ENCODE measurements at regions not wholly inside any gene's neighbourhood (a gene's known extent, or its start where the extent isn't known, plus 50 kb on each side); places are given as distances from the start of the nearest gene placed in this dataset.
"Not testable (repeated sequence)": the region's sequence is repeated elsewhere in the genome, so short reads cannot be mapped to it uniquely, and the experiment has no call there.

- TF ChIP-seq GABPA (IDR thresholded peaks at IDR 0.05 in 1 of 2, conservative IDR thresholded peaks at IDR 0.05 in 1 of 2) (no peak), HNF4G (IDR thresholded peaks at IDR 0.05) (no peak), TAF1 (conservative IDR thresholded peaks at IDR 0.05) (no peak), REST (IDR thresholded peaks at IDR 0.05) (no peak), FOXA2 (IDR thresholded peaks at IDR 0.05) (no peak), RAD21 (IDR thresholded peaks at IDR 0.05) (no peak), ZBTB33 (IDR thresholded peaks at IDR 0.05) (no peak), JUND (IDR thresholded peaks at IDR 0.05) (no peak), CTCF (IDR thresholded peaks at IDR 0.05; ENCODE audit: low read depth, low read length, missing input control) (no peak)
- no peak for DNase-seq (ENCODE audit: low spot score)
- H3K27ac ChIP-seq (ENCODE audit: low read depth in 1 of 2, low read length in 2 of 2) = no peak overlapping the region
- 87% methylated on average over 4 of the region's 4 CpGs for WGBS
- H3K36me3 ChIP-seq (ENCODE audit: control insufficient read depth in 4 of 4, insufficient read depth in 3 of 4, low read depth in 1 of 4, low read length in 3 of 4) = no peaks in the 10 kb centered on the region
- no peak overlapping the region for H3K4me3 ChIP-seq (ENCODE audit: low read depth in 1 of 3, low read length in 3 of 3)
- peaks cover 0 to 10% (median 0%) of the 10 kb centered on the region in 4 donors for H3K27me3 ChIP-seq (ENCODE audit: control insufficient read depth in 4 of 4, insufficient read depth in 4 of 4, low read length in 3 of 4)
- H3K9ac ChIP-seq (ENCODE audit: low read depth in 1 of 2, low read length in 2 of 2) = no peak overlapping the region
- H3K9me3 ChIP-seq (ENCODE audit: control insufficient read depth in 4 of 4, low read length in 3 of 4) = peaks cover 0 to 1% (median 0%) of the 10 kb centered on the region in 4 donors
- H3K4me1 ChIP-seq (ENCODE audit: control insufficient read depth in 4 of 4, insufficient read depth in 4 of 4, low read length in 3 of 4) = no peaks in the 10 kb centered on the region
Observed at GRCh38 chr17:77622647-77623046, 335.9 kb upstream of the TNRC6C start.

- not testable (repeated sequence) for H3K9me3 ChIP-seq (ENCODE audit: control insufficient read depth in 4 of 4, low read length in 3 of 4); H3K36me3 ChIP-seq (ENCODE audit: control insufficient read depth in 4 of 4, insufficient read depth in 3 of 4, low read depth in 1 of 4, low read length in 3 of 4); DNase-seq (ENCODE audit: low spot score); H3K4me1 ChIP-seq (ENCODE audit: control insufficient read depth in 4 of 4, insufficient read depth in 4 of 4, low read length in 3 of 4); H3K9ac ChIP-seq (ENCODE audit: low read depth in 1 of 2, low read length in 2 of 2); H3K27ac ChIP-seq (ENCODE audit: low read depth in 1 of 2, low read length in 2 of 2); H3K4me3 ChIP-seq (ENCODE audit: low read depth in 1 of 3, low read length in 3 of 3)
- H3K27me3 ChIP-seq (ENCODE audit: control insufficient read depth in 4 of 4, insufficient read depth in 4 of 4, low read length in 3 of 4) = peaks cover 0 to 10% (median 0%) of the 10 kb centered on the region in 4 donors
- WGBS = 91% methylated on average over 10 of the region's 10 CpGs
Observed at GRCh38 chr17:77623321-77623720, 335.2 kb upstream of the TNRC6C start.

GRCh38 chr17:77628035-77628434 lies 330.5 kb upstream of the TNRC6C start:
- no peaks in the 10 kb centered on the region for H3K4me1 ChIP-seq (ENCODE audit: control insufficient read depth in 4 of 4, insufficient read depth in 4 of 4, low read length in 3 of 4)
- no peak overlapping the region for H3K4me3 ChIP-seq (ENCODE audit: low read depth in 1 of 3, low read length in 3 of 3)
- no peak for DNase-seq (ENCODE audit: low spot score)
- WGBS = 68% methylated on average over 2 of the region's 2 CpGs
- no peak overlapping the region for H3K27ac ChIP-seq (ENCODE audit: low read depth in 1 of 2, low read length in 2 of 2)
- H3K9ac ChIP-seq (ENCODE audit: low read depth in 1 of 2, low read length in 2 of 2) = no peak overlapping the region
- no peaks in the 10 kb centered on the region for H3K36me3 ChIP-seq (ENCODE audit: control insufficient read depth in 4 of 4, insufficient read depth in 3 of 4, low read depth in 1 of 4, low read length in 3 of 4)
- peaks cover 0 to 4% (median 0%) of the 10 kb centered on the region in 4 donors for H3K9me3 ChIP-seq (ENCODE audit: control insufficient read depth in 4 of 4, low read length in 3 of 4)
- H3K27me3 ChIP-seq (ENCODE audit: control insufficient read depth in 4 of 4, insufficient read depth in 4 of 4, low read length in 3 of 4) = peaks cover 0 to 8% (median 0%) of the 10 kb centered on the region in 4 donors
- no peak for TF ChIP-seq RAD21 (IDR thresholded peaks at IDR 0.05)
- no peak for TF ChIP-seq CTCF (IDR thresholded peaks at IDR 0.05; ENCODE audit: low read depth, low read length, missing input control)
- TF ChIP-seq TAF1 (conservative IDR thresholded peaks at IDR 0.05) = no peak
- no peak for TF ChIP-seq ZBTB33 (IDR thresholded peaks at IDR 0.05)
- TF ChIP-seq FOXA2 (IDR thresholded peaks at IDR 0.05) = no peak
- no peak for TF ChIP-seq GABPA (IDR thresholded peaks at IDR 0.05 in 1 of 2, conservative IDR thresholded peaks at IDR 0.05 in 1 of 2)
- no peak for TF ChIP-seq FOXA1 (IDR thresholded peaks at IDR 0.05)
- no peak for TF ChIP-seq JUND (IDR thresholded peaks at IDR 0.05)
- no peak for TF ChIP-seq HNF4A (conservative IDR thresholded peaks at IDR 0.05)
- no peak for TF ChIP-seq EGR1 (IDR thresholded peaks at IDR 0.05; ENCODE audit: low read depth in 2 of 2)
- no peak for TF ChIP-seq SP1 (IDR thresholded peaks at IDR 0.05)
- TF ChIP-seq HNF4G (IDR thresholded peaks at IDR 0.05) = no peak
- TF ChIP-seq ATF3 (IDR thresholded peaks at IDR 0.05) = no peak
- TF ChIP-seq YY1 (IDR thresholded peaks at IDR 0.05) = no peak

All from liver (tissue), 8 donors.